ENCODE measurements at regions not wholly inside any gene's neighbourhood (a gene's known extent, or its start where the extent isn't known, plus 50 kb on each side); places are given as distances from the start of the nearest gene placed in this dataset.

GRCh38 chr6:157763129-157763903 lies 59.7 kb upstream of the SNX9 start:
- CTCF ChIA-PET = interaction anchor here (0.8 to 11.6 kb wide), 7 partner anchors 7 to 161 kb away, joined by 3 to 225 read pairs (median 4); no protein-coding TSS in a partner anchor
- H3K4me3 ChIP-seq (ENCODE audit: low read depth, low read length) = no peak overlapping the region
- DNase-seq (ENCODE audit: low read depth, low spot score) = no peak
- POLR2A ChIA-PET = no interaction called here
- TF ChIP-seq CTCF (IDR thresholded peaks at IDR 0.05; ENCODE audit: insufficient read depth, low read length, missing control alignments) = no peak

GRCh38 chr6:157763904-157764177 lies 59.2 kb upstream of the SNX9 start:
- ChIA-PET CTCF (interaction anchor here (0.7 to 11.6 kb wide), 7 partner anchors 8 to 138 kb away, joined by 3 to 225 read pairs (median 3); no protein-coding TSS in a partner anchor), POLR2A (no interaction called here)
- no peak for TF ChIP-seq CTCF (IDR thresholded peaks at IDR 0.05; ENCODE audit: insufficient read depth, low read length, missing control alignments)
- H3K4me3 ChIP-seq (ENCODE audit: low read depth, low read length) = no peak overlapping the region
- DNase-seq (ENCODE audit: low read depth, low spot score) = no peak

GRCh38 chr6:157764178-157765068 lies 58.6 kb upstream of the SNX9 start:
- CTCF ChIA-PET = interaction anchor here (0.7 to 11.6 kb wide), 8 partner anchors 8 to 450 kb away, joined by 3 to 225 read pairs (median 4); no protein-coding TSS in a partner anchor
- H3K4me3 ChIP-seq (ENCODE audit: low read depth, low read length) = no peak overlapping the region
- peak; percentile 100 for DNase-seq (ENCODE audit: low read depth, low spot score)
- TF ChIP-seq CTCF (IDR thresholded peaks at IDR 0.05; ENCODE audit: insufficient read depth, low read length, missing control alignments) = no peak
- POLR2A ChIA-PET = interaction anchor here (0.5 to 1.1 kb wide), 2 partner anchors 80 to 148 kb away, joined by 3 read pairs; no protein-coding TSS in a partner anchor

- ChIA-PET POLR2A (no interaction called here), CTCF (interaction anchor here (4.2 kb wide), 1 partner anchor 11 kb away, joined by 32 read pairs; no protein-coding TSS in a partner anchor)
- no peak for TF ChIP-seq CTCF (IDR thresholded peaks at IDR 0.05; ENCODE audit: insufficient read depth, low read length, missing control alignments)
- DNase-seq (ENCODE audit: low read depth, low spot score) = no peak
- H3K4me3 ChIP-seq (ENCODE audit: low read depth, low read length) = no peak overlapping the region
Observed at GRCh38 chr6:157766901-157767774, 55.9 kb upstream of the SNX9 start.

- H3K4me3 ChIP-seq (ENCODE audit: low read depth, low read length) = no peak overlapping the region
Observed at GRCh38 chr6:157767775-157768156, 55.3 kb upstream of the SNX9 start.

More at GRCh38 chr6:157767775-157768156, 55.3 kb upstream of the SNX9 start:
- TF ChIP-seq CTCF (IDR thresholded peaks at IDR 0.05; ENCODE audit: insufficient read depth, low read length, missing control alignments) = no peak
- ChIA-PET POLR2A (no interaction called here), CTCF (no interaction called here)
- DNase-seq (ENCODE audit: low read depth, low spot score) = no peak
